ENCODE measurements at regions not wholly inside any gene's neighbourhood (a gene's known extent, or its start where the extent isn't known, plus 50 kb on each side); places are given as distances from the start of the nearest gene placed in this dataset.

- FAIRE-seq: no peak
These were observed 121.1 kb upstream of the ZEB1 start for GRCh38 chr10:31197886-31198285.

GRCh38 chr10:31204090-31204489 is 114.9 kb upstream of the ZEB1 start:
- TF ChIP-seq CTCF (IDR thresholded peaks at IDR 0.05; ENCODE audit: insufficient read depth, missing control alignments): no peak
- FAIRE-seq (no peak), DNase-seq (ENCODE audit: insufficient read length, low spot score) (no peak)

More at GRCh38 chr10:31197886-31198285, 121.1 kb upstream of the ZEB1 start:
- DNase-seq (ENCODE audit: insufficient read length, low spot score): no peak
- no peak for TF ChIP-seq CTCF (IDR thresholded peaks at IDR 0.05; ENCODE audit: insufficient read depth, missing control alignments)

GRCh38 chr10:31207636-31208035 is 111.4 kb upstream of the ZEB1 start:
- TF ChIP-seq CTCF (IDR thresholded peaks at IDR 0.05; ENCODE audit: insufficient read depth, missing control alignments): no peak
- DNase-seq (ENCODE audit: insufficient read length, low spot score) (no peak), FAIRE-seq (no peak)

- no peak for TF ChIP-seq CTCF (IDR thresholded peaks at IDR 0.05; ENCODE audit: insufficient read depth, missing control alignments)
- DNase-seq (ENCODE audit: insufficient read length, low spot score) (no peak), FAIRE-seq (no peak)
These were observed 109.5 kb upstream of the ZEB1 start for GRCh38 chr10:31209478-31209877.

- FAIRE-seq: no peak
- no peak for TF ChIP-seq CTCF (IDR thresholded peaks at IDR 0.05; ENCODE audit: insufficient read depth, missing control alignments)
- DNase-seq (ENCODE audit: insufficient read length, low spot score): no peak
These were observed 108.8 kb upstream of the ZEB1 start for GRCh38 chr10:31210190-31210589.

GRCh38 chr10:31213959-31214358 is 105.1 kb upstream of the ZEB1 start:
- DNase-seq (ENCODE audit: insufficient read length, low spot score): no peak
- TF ChIP-seq CTCF (IDR thresholded peaks at IDR 0.05; ENCODE audit: insufficient read depth, missing control alignments): no peak
- no peak for FAIRE-seq

GRCh38 chr10:31215052-31215451 is 104.0 kb upstream of the ZEB1 start:
- TF ChIP-seq CTCF (IDR thresholded peaks at IDR 0.05; ENCODE audit: insufficient read depth, missing control alignments): no peak
- no peak for DNase-seq (ENCODE audit: insufficient read length, low spot score)
- FAIRE-seq: no peak
